ENCODE measurements at regions not wholly inside any gene's neighbourhood (a gene's known extent, or its start where the extent isn't known, plus 50 kb on each side); places are given as distances from the start of the nearest gene placed in this dataset.

DNA sequence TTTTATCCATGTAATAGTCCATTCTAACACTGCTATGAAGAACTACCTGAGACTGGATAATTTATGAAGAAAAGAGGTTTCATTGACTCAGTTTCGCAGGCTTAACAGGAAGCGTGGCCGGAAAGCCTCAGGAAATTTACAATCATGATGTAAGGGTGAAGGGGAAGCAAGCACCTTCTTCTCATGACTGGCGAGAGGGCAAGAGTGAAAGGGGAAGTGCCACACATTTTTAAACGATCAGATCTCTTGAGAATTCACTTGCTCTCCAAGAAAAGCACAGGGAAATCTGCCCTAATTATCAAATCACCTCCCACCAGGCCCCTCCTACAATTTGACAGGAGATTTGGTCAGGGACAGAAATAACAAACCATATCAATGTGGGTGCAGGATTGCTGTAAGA is 859.7 kb downstream of the EPHA7 start:
- Histone ChIP-seq H3K27me3 (replicated peaks; ENCODE audit: insufficient read depth, low read depth, low read length, poor library complexity) (no peaks in the 10 kb centered on the region), H3K27ac (ENCODE audit: low read depth, low read length, poor library complexity, severe bottlenecking) (no peak overlapping the region), H3K4me1 (ENCODE audit: insufficient read depth, low read length, poor library complexity, severe bottlenecking) (no peaks in the 10 kb centered on the region), H3K4me3 (ENCODE audit: low read depth, low read length, poor library complexity, severe bottlenecking) (no peak overlapping the region), H3K36me3 (ENCODE audit: insufficient read depth, low read length, poor library complexity, severe bottlenecking) (no peaks in the 10 kb centered on the region), H3K9me3 (ENCODE audit: low read depth, low read length, poor library complexity, severe bottlenecking) (no peaks in the 10 kb centered on the region)
- DNase-seq (ENCODE audit: low spot score): no peak
- ChIA-PET CTCF (no interaction called here), POLR2A (ENCODE audit: low non-redundant PET) (no interaction called here)
- no TSS peak for BruUV-seq (replicated peaks)
- intact Hi-C loops (cut with micrococcal nuclease; ENCODE audit: unreplicated experiment): no loop called here
- TF ChIP-seq, protein P1, sequence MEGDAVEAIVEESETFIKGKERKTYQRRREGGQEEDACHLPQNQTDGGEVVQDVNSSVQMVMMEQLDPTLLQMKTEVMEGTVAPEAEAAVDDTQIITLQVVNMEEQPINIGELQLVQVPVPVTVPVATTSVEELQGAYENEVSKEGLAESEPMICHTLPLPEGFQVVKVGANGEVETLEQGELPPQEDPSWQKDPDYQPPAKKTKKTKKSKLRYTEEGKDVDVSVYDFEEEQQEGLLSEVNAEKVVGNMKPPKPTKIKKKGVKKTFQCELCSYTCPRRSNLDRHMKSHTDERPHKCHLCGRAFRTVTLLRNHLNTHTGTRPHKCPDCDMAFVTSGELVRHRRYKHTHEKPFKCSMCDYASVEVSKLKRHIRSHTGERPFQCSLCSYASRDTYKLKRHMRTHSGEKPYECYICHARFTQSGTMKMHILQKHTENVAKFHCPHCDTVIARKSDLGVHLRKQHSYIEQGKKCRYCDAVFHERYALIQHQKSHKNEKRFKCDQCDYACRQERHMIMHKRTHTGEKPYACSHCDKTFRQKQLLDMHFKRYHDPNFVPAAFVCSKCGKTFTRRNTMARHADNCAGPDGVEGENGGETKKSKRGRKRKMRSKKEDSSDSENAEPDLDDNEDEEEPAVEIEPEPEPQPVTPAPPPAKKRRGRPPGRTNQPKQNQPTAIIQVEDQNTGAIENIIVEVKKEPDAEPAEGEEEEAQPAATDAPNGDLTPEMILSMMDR (conservative IDR thresholded peaks at IDR 0.05; ENCODE audit: low read depth, low read length): no peak
- no peak for TF ChIP-seq EZH2 (IDR thresholded peaks at IDR 0.05; ENCODE audit: borderline replicate concordance, low read depth, low read length, poor library complexity, severe bottlenecking)

DNA sequence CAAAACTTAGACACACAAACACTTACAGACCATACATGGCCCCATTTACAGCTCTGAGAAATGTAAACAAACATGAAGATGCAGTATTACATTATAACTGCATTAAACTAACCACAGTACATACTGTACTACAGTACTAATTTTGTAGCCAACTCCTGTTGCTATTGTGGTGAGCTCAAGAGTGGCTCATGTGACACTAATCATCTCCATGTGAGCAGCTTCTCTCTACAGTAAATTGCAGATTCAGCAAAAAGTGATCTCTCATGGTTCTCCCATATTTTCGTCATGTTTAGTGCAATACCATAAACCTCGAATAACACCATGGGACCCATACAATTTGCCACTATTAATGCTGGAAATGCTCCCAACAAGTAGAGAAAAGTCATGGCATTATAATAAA is 860.4 kb downstream of the EPHA7 start:
- BruUV-seq (replicated peaks): no TSS peak
- CTCF ChIA-PET: no interaction called here
- POLR2A ChIA-PET (ENCODE audit: low non-redundant PET): no interaction called here

DNA sequence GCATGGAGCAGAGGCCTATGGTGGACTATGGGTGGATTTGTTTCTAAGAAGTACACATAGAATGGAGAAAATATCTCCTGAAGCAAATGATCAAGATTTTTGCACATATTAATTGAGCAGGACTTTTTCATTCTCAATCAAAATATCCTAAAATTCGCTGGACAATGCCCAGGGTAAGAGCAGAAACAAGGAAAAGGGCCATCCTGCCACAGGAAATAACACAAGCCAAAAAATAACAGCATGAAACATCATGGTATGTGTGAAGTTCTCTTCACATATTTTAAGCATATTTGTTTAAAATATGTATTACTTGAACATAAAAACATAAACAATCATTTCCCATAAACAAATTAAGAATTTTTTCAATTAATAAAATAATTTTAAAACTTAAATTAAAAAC is 868.9 kb downstream of the EPHA7 start:
- Histone ChIP-seq H3K4me1 (ENCODE audit: insufficient read depth, low read length, poor library complexity, severe bottlenecking) (no peaks in the 10 kb centered on the region), H3K36me3 (ENCODE audit: insufficient read depth, low read length, poor library complexity, severe bottlenecking) (no peaks in the 10 kb centered on the region), H3K27me3 (replicated peaks; ENCODE audit: insufficient read depth, low read depth, low read length, poor library complexity) (no peaks in the 10 kb centered on the region), H3K4me3 (ENCODE audit: low read depth, low read length, poor library complexity, severe bottlenecking) (no peak overlapping the region), H3K27ac (ENCODE audit: low read depth, low read length, poor library complexity, severe bottlenecking) (no peak overlapping the region), H3K9me3 (ENCODE audit: low read depth, low read length, poor library complexity, severe bottlenecking) (no peaks in the 10 kb centered on the region)
- ChIA-PET POLR2A (ENCODE audit: low non-redundant PET) (no interaction called here), CTCF (no interaction called here)
- no TSS peak for BruUV-seq (replicated peaks)
- DNase-seq (ENCODE audit: low spot score): no peak
- no peak for TF ChIP-seq EZH2 (IDR thresholded peaks at IDR 0.05; ENCODE audit: borderline replicate concordance, low read depth, low read length, poor library complexity, severe bottlenecking)
- TF ChIP-seq, protein P1 (conservative IDR thresholded peaks at IDR 0.05; ENCODE audit: low read depth, low read length): no peak
- intact Hi-C loops (cut with micrococcal nuclease; ENCODE audit: unreplicated experiment): no loop called here

More for the DNA sequence above, 860.4 kb downstream of the EPHA7 start:
- H3K4me1 ChIP-seq (ENCODE audit: insufficient read depth, low read length, poor library complexity, severe bottlenecking): no peaks in the 10 kb centered on the region
- no peak overlapping the region for H3K4me3 ChIP-seq (ENCODE audit: low read depth, low read length, poor library complexity, severe bottlenecking)
- H3K36me3 ChIP-seq (ENCODE audit: insufficient read depth, low read length, poor library complexity, severe bottlenecking): no peaks in the 10 kb centered on the region
- DNase-seq (ENCODE audit: low spot score): no peak
- no peaks in the 10 kb centered on the region for H3K27me3 ChIP-seq (replicated peaks; ENCODE audit: insufficient read depth, low read depth, low read length, poor library complexity)
- H3K9me3 ChIP-seq (ENCODE audit: low read depth, low read length, poor library complexity, severe bottlenecking): no peaks in the 10 kb centered on the region
- no peak for TF ChIP-seq EZH2 (IDR thresholded peaks at IDR 0.05; ENCODE audit: borderline replicate concordance, low read depth, low read length, poor library complexity, severe bottlenecking)
- TF ChIP-seq, protein P1 (conservative IDR thresholded peaks at IDR 0.05; ENCODE audit: low read depth, low read length): no peak
- H3K27ac ChIP-seq (ENCODE audit: low read depth, low read length, poor library complexity, severe bottlenecking): no peak overlapping the region
- intact Hi-C loops (cut with micrococcal nuclease; ENCODE audit: unreplicated experiment): no loop called here

Measured in A673 (cell line).